Activated CD4-positive, alpha-beta T cell treated with anti-CD3 and anti-CD28 coated beads for 24 hours (primary cell): ENCODE measurements at regions not wholly inside any gene's neighbourhood (a gene's known extent, or its start where the extent isn't known, plus 50 kb on each side); places are given as distances from the start of the nearest gene placed in this dataset.

Source experiments
- DNase-seq, 2 donors: peaks; one replicate each; pipeline ENCODE4 v3.0.0-alpha.2; 2020; ENCODE audit warnings: low read depth in 2 of 2

- no peak for DNase-seq
These were observed 74.7 kb upstream of the MKLN1 start for GRCh38 chr7:131252976-131253375.

- DNase-seq: no peak
These were observed 73.5 kb upstream of the MKLN1 start for GRCh38 chr7:131254211-131254610.

GRCh38 chr7:131255242-131255641 lies 72.4 kb upstream of the MKLN1 start:
- DNase-seq: no peak

- DNase-seq: no peak
These were observed 66.1 kb upstream of the MKLN1 start for GRCh38 chr7:131261476-131261994.

GRCh38 chr7:131265227-131265626 lies 62.4 kb upstream of the MKLN1 start:
- no peak for DNase-seq

GRCh38 chr7:131267631-131268030 lies 60.0 kb upstream of the MKLN1 start:
- no peak for DNase-seq

DNA sequence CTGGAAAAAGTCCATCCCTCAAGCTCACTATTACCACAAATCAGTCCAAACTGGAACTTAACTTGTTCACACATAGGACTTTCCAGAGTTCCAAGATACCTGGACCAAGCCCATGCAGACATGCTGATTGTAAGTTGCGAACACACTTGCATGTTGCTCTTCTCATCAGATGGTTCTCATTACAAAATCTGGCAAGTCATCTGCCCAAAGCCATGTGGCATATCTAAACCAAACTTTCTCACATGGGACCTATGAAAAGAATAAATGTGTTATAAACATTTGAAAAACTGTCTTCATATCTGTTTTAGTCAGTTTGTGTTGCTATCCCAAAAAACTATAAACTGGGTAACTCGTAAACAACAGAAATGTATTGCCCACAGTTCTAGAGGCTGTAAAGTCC lies 58.8 kb upstream of the MKLN1 start:
- DNase-seq: no peak

GRCh38 chr7:131272086-131272485 lies 55.6 kb upstream of the MKLN1 start:
- DNase-seq: no peak

DNA sequence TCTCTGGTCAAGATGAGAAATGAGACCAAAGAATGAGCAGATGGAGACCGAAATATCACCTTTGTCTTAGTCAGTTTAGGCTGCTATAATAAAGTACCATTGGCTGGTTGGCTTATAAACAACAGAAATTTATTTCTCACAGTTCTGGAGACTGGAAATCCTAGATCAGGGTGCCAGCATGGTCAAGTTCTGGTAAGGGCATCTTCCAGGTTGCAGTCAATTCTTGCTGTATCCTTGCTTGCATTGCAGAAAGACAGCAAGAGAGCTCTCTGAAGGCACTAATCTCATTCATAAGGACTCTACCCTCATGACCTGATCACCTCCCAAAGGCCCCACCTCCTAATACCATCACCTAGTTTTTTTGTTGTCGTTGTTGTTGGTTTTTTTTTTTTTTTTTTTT lies 52.7 kb upstream of the MKLN1 start:
- no peak for DNase-seq

GRCh38 chr7:131276190-131276589 lies 51.5 kb upstream of the MKLN1 start:
- no peak for DNase-seq

DNA sequence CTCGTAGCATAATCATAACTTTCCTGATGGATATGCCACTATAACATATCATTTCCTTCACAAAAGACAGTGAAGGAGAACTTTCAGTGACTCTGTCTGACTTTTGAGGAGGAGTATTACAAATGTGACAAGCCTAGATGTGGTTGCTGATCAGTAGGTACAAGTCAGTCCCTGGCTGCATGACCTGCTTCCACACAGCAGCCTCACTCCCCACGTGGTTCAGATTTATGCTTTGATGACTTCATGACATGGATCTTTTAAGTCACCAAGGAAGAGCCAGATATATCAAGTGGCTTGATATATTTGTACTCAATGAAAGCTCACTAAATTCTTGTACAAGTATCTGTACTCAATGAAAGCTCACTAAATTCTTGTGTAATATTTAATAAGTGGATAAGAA lies 50.9 kb upstream of the MKLN1 start:
- no peak for DNase-seq
